Stimulated activated memory B cell treated with anti-CD40 and anti-IgM and Interleukin-4, amounts not matched to agents 10 μg/mL and 1 μg/mL and 100 μg/mL, for 72 hours (primary cell): ENCODE measurements at regions not wholly inside any gene's neighbourhood (a gene's known extent, or its start where the extent isn't known, plus 50 kb on each side); places are given as distances from the start of the nearest gene placed in this dataset.

Source experiments
- ATAC-seq: fragments of 150-1000 bp; cut with Tn5 transposase; 2 replicates; pipeline ENCODE4 v1.10.0; 2021
- H3K27ac Mint-ChIP-seq: one replicate; pipeline ENCODE4 v1.8.0; 2022; ENCODE audit warnings: mild to moderate bottlenecking, mixed read lengths
- H3K27me3 Mint-ChIP-seq: one replicate; pipeline ENCODE4 v1.8.0; 2022; ENCODE audit warnings: mixed read lengths
- H3K36me3 Mint-ChIP-seq: one replicate; pipeline ENCODE4 v1.8.0; 2022; ENCODE audit warnings: mixed read lengths
- H3K4me1 Mint-ChIP-seq: one replicate; pipeline ENCODE4 v1.8.0; 2022; ENCODE audit warnings: mixed read lengths
- H3K4me3 Mint-ChIP-seq: one replicate; pipeline ENCODE4 v1.8.0; 2022; ENCODE audit warnings: mild to moderate bottlenecking, moderate library complexity, mixed read lengths
- H3K9me3 Mint-ChIP-seq: one replicate; pipeline ENCODE4 v1.8.0; 2022; ENCODE audit warnings: mixed read lengths

- no peaks in the 10 kb centered on the region for H3K36me3 Mint-ChIP-seq
- no peaks in the 10 kb centered on the region for H3K4me1 Mint-ChIP-seq
- peaks cover 3% of the 10 kb centered on the region for H3K9me3 Mint-ChIP-seq
- H3K27ac Mint-ChIP-seq = no peak overlapping the region
- ATAC-seq = no peak
- no peak overlapping the region for H3K4me3 Mint-ChIP-seq
- H3K27me3 Mint-ChIP-seq = no peaks in the 10 kb centered on the region
These were observed 361.9 kb downstream of the MTRR start for GRCh38 chr5:8230868-8231267.

- H3K36me3 Mint-ChIP-seq = no peaks in the 10 kb centered on the region
- ATAC-seq = no peak
- H3K27me3 Mint-ChIP-seq = no peaks in the 10 kb centered on the region
- H3K4me3 Mint-ChIP-seq = no peak overlapping the region
- H3K27ac Mint-ChIP-seq = no peak overlapping the region
- H3K9me3 Mint-ChIP-seq = peaks cover 3% of the 10 kb centered on the region
- H3K4me1 Mint-ChIP-seq = no peaks in the 10 kb centered on the region
These were observed 364.5 kb downstream of the MTRR start for GRCh38 chr5:8233479-8233878.

GRCh38 chr5:8234179-8234770 is 365.3 kb downstream of the MTRR start:
- H3K27me3 Mint-ChIP-seq = no peaks in the 10 kb centered on the region
- H3K9me3 Mint-ChIP-seq = peaks cover 3% of the 10 kb centered on the region
- H3K4me1 Mint-ChIP-seq = no peaks in the 10 kb centered on the region
- no peaks in the 10 kb centered on the region for H3K36me3 Mint-ChIP-seq
- no peak overlapping the region for H3K4me3 Mint-ChIP-seq
- no peak for ATAC-seq
- H3K27ac Mint-ChIP-seq = no peak overlapping the region

GRCh38 chr5:8238080-8238479 is 369.1 kb downstream of the MTRR start:
- no peaks in the 10 kb centered on the region for H3K36me3 Mint-ChIP-seq
- H3K4me3 Mint-ChIP-seq = no peak overlapping the region
- no peaks in the 10 kb centered on the region for H3K4me1 Mint-ChIP-seq
- peaks cover 3% of the 10 kb centered on the region for H3K9me3 Mint-ChIP-seq
- no peak for ATAC-seq
- no peaks in the 10 kb centered on the region for H3K27me3 Mint-ChIP-seq
- H3K27ac Mint-ChIP-seq = no peak overlapping the region

GRCh38 chr5:8239198-8239597 is 370.2 kb downstream of the MTRR start:
- no peak for ATAC-seq
- H3K4me3 Mint-ChIP-seq = no peak overlapping the region
- no peak overlapping the region for H3K27ac Mint-ChIP-seq

GRCh38 chr5:8239646-8240045 is 370.7 kb downstream of the MTRR start:
- H3K4me3 Mint-ChIP-seq = no peak overlapping the region
- no peak for ATAC-seq
- H3K27ac Mint-ChIP-seq = no peak overlapping the region
- no peaks in the 10 kb centered on the region for H3K4me1 Mint-ChIP-seq
- peaks cover 7% of the 10 kb centered on the region for H3K9me3 Mint-ChIP-seq
- H3K36me3 Mint-ChIP-seq = no peaks in the 10 kb centered on the region
- no peaks in the 10 kb centered on the region for H3K27me3 Mint-ChIP-seq

More at GRCh38 chr5:8239198-8239597, 370.2 kb downstream of the MTRR start:
- no peaks in the 10 kb centered on the region for H3K4me1 Mint-ChIP-seq
- peaks cover 3% of the 10 kb centered on the region for H3K9me3 Mint-ChIP-seq
- H3K36me3 Mint-ChIP-seq = no peaks in the 10 kb centered on the region
- no peaks in the 10 kb centered on the region for H3K27me3 Mint-ChIP-seq

GRCh38 chr5:8241076-8241475 is 372.1 kb downstream of the MTRR start:
- Mint-ChIP-seq H3K9me3 (peaks cover 8% of the 10 kb centered on the region), H3K4me3 (no peak overlapping the region), H3K36me3 (no peaks in the 10 kb centered on the region), H3K27me3 (peaks cover under 1% of the 10 kb centered on the region), H3K27ac (no peak overlapping the region), H3K4me1 (no peaks in the 10 kb centered on the region)
- ATAC-seq = no peak

GRCh38 chr5:8241558-8241957 is 372.6 kb downstream of the MTRR start:
- Mint-ChIP-seq H3K9me3 (peaks cover 5% of the 10 kb centered on the region), H3K4me1 (no peaks in the 10 kb centered on the region), H3K27me3 (peaks cover 6% of the 10 kb centered on the region), H3K4me3 (no peak overlapping the region), H3K27ac (no peak overlapping the region), H3K36me3 (no peaks in the 10 kb centered on the region)
- no peak for ATAC-seq

- no peaks in the 10 kb centered on the region for H3K4me1 Mint-ChIP-seq
- peaks cover 5% of the 10 kb centered on the region for H3K9me3 Mint-ChIP-seq
- H3K27ac Mint-ChIP-seq = no peak overlapping the region
- no peaks in the 10 kb centered on the region for H3K36me3 Mint-ChIP-seq
- no peak for ATAC-seq
- H3K27me3 Mint-ChIP-seq = peaks cover 7% of the 10 kb centered on the region
- H3K4me3 Mint-ChIP-seq = no peak overlapping the region
These were observed 378.3 kb downstream of the MTRR start for GRCh38 chr5:8247049-8247899.

- no peak for ATAC-seq
- H3K4me3 Mint-ChIP-seq = no peak overlapping the region
- no peaks in the 10 kb centered on the region for H3K4me1 Mint-ChIP-seq
- no peaks in the 10 kb centered on the region for H3K27me3 Mint-ChIP-seq
- no peaks in the 10 kb centered on the region for H3K9me3 Mint-ChIP-seq
- no peak overlapping the region for H3K27ac Mint-ChIP-seq
- H3K36me3 Mint-ChIP-seq = no peaks in the 10 kb centered on the region
These were observed 384.4 kb downstream of the MTRR start for GRCh38 chr5:8253376-8253775.

GRCh38 chr5:8254674-8255073 is 385.7 kb downstream of the MTRR start:
- H3K9me3 Mint-ChIP-seq = no peaks in the 10 kb centered on the region
- no peak overlapping the region for H3K4me3 Mint-ChIP-seq
- ATAC-seq = no peak
- H3K27me3 Mint-ChIP-seq = no peaks in the 10 kb centered on the region
- H3K4me1 Mint-ChIP-seq = no peaks in the 10 kb centered on the region
- no peak overlapping the region for H3K27ac Mint-ChIP-seq
- no peaks in the 10 kb centered on the region for H3K36me3 Mint-ChIP-seq

- no peak overlapping the region for H3K27ac Mint-ChIP-seq
- H3K4me3 Mint-ChIP-seq = no peak overlapping the region
- ATAC-seq = no peak
- no peaks in the 10 kb centered on the region for H3K27me3 Mint-ChIP-seq
- H3K4me1 Mint-ChIP-seq = no peaks in the 10 kb centered on the region
- no peaks in the 10 kb centered on the region for H3K36me3 Mint-ChIP-seq
- H3K9me3 Mint-ChIP-seq = no peaks in the 10 kb centered on the region
These were observed 389.9 kb downstream of the MTRR start for GRCh38 chr5:8258801-8259200.

- Mint-ChIP-seq H3K4me1 (no peaks in the 10 kb centered on the region), H3K36me3 (no peaks in the 10 kb centered on the region), H3K9me3 (no peaks in the 10 kb centered on the region), H3K27me3 (no peaks in the 10 kb centered on the region), H3K4me3 (no peak overlapping the region), H3K27ac (no peak overlapping the region)
- ATAC-seq = no peak
These were observed 401.3 kb downstream of the MTRR start for GRCh38 chr5:8270246-8270645.

- H3K27ac Mint-ChIP-seq = no peak overlapping the region
- H3K4me3 Mint-ChIP-seq = no peak overlapping the region
- H3K4me1 Mint-ChIP-seq = no peaks in the 10 kb centered on the region
- H3K9me3 Mint-ChIP-seq = no peaks in the 10 kb centered on the region
- no peaks in the 10 kb centered on the region for H3K27me3 Mint-ChIP-seq
- ATAC-seq = no peak
- no peaks in the 10 kb centered on the region for H3K36me3 Mint-ChIP-seq
These were observed 411.9 kb downstream of the MTRR start for GRCh38 chr5:8280711-8281363.

GRCh38 chr5:8288334-8288733 is 419.4 kb downstream of the MTRR start:
- Mint-ChIP-seq H3K4me1 (no peaks in the 10 kb centered on the region), H3K27me3 (no peaks in the 10 kb centered on the region), H3K9me3 (no peaks in the 10 kb centered on the region), H3K4me3 (no peak overlapping the region), H3K36me3 (no peaks in the 10 kb centered on the region), H3K27ac (no peak overlapping the region)
- ATAC-seq = no peak
